ENCODE measurements at regions not wholly inside any gene's neighbourhood (a gene's known extent, or its start where the extent isn't known, plus 50 kb on each side); places are given as distances from the start of the nearest gene placed in this dataset.

GRCh38 chr5:124643336-124643735, 103.1 kb downstream of the ZNF608 start:
- ChIA-PET CTCF (no interaction called here), POLR2A (no interaction called here)
- Mint-ChIP-seq H3K36me3 (ENCODE audit: low read depth) (no peaks in the 10 kb centered on the region), H3K9me3 (no peaks in the 10 kb centered on the region), H3K4me1 (ENCODE audit: low read depth) (peaks cover 5% of the 10 kb centered on the region), H3K27ac (no peak overlapping the region), H3K27me3 (peaks cover 42% of the 10 kb centered on the region), H3K4me3 (no peak overlapping the region)
- TF ChIP-seq CTCF (IDR thresholded peaks at IDR 0.05), result no peak
- ATAC-seq (no peak), DNase-seq (no peak)
- intact Hi-C loops (cut with micrococcal nuclease), result no loop called here

DNA sequence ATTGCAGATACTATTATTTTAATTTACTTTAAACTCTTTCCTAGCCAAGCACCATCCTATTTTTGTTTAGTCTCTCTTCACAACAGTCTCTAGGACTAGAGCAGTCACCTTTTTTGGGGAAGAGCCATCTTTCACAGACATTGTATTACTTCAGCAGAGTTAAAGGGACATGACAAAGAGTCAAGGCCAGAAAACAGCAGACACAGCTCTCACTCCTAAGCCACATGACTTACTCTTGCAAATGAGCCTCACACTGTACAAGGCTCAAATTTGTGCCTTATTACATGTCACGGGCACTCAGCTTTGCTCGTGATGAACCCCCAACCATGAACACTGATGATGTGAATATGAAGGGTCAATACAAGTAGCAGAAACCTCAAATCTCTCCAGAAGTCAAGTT, 104.3 kb downstream of the ZNF608 start:
- no peak overlapping the region for H3K4me3 Mint-ChIP-seq
- intact Hi-C loops (cut with micrococcal nuclease), result no loop called here
- H3K4me1 Mint-ChIP-seq (ENCODE audit: low read depth), result peaks cover 2% of the 10 kb centered on the region
- H3K9me3 Mint-ChIP-seq, result no peaks in the 10 kb centered on the region
- no peaks in the 10 kb centered on the region for H3K36me3 Mint-ChIP-seq (ENCODE audit: low read depth)
- ATAC-seq (no peak), DNase-seq (no peak)
- peaks cover 35% of the 10 kb centered on the region for H3K27me3 Mint-ChIP-seq
- H3K27ac Mint-ChIP-seq, result no peak overlapping the region
- ChIA-PET POLR2A (no interaction called here), CTCF (no interaction called here)
- no peak for TF ChIP-seq CTCF (IDR thresholded peaks at IDR 0.05)

DNA sequence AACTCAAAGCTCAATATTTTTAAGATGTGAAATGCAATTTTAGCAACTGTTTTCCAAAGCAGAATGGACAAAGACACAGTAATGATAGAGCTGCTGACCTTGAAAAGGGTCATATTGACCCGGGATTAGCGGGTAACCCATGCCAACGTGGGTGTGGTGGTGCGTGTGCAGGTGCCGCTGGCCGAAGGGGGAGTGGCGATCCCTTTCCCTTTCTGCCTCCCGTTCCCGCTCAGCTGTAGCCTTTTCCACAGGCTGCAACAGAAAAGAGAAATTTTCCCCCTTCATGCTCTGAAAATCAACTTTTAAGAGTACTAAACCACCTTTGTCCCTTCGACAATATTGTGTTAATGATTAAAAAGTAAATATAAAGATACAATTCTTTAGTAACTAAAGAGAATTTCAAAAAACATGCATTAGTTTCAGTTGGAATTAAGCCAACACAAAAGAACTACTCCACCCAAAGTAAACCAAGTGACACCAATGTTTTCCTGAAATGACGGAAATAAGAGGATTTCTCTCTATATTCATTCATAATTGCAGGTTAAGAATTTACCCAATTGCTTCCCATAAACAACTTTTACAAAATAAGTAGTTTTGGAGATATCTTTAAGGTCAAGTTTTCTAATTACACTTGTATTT, 105.2 kb downstream of the ZNF608 start:
- POLR2A ChIA-PET, result no interaction called here
- Mint-ChIP-seq H3K9me3 (no peaks in the 10 kb centered on the region), H3K4me3 (no peak overlapping the region), H3K27ac (no peak overlapping the region), H3K27me3 (peaks cover 28% of the 10 kb centered on the region), H3K36me3 (ENCODE audit: low read depth) (no peaks in the 10 kb centered on the region), H3K4me1 (ENCODE audit: low read depth) (peaks cover 1% of the 10 kb centered on the region)
- DNase-seq (no peak), ATAC-seq (no peak)
- CTCF ChIA-PET, result no interaction called here
- intact Hi-C loops (cut with micrococcal nuclease), result no loop called here
- TF ChIP-seq CTCF (IDR thresholded peaks at IDR 0.05), result no peak

DNA sequence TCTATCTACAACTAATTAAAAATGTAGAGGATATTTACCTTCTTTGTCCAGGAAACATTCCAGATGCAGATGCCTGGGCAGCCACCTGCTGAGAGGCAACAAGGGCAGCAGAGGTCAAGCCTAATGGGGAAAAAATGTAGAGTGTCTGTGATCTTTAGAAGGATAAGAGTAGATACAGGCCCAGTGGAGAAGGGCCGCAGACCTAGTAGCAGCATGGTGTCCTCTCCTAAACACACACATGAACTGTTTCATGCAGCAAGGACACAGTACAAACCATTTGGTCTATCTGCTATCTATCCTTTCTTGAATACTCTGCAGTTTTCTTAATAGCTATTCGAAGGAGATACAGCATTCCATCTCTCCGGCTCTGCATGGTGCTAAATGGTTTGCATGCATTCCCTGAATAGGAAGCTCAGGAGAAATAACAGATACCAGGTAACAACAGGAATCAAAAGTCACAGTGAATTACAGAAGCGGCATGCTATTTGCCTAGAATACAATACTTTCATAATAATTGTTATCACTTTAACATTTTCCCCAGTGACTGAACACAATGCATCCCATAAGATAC, 107.3 kb downstream of the ZNF608 start:
- Mint-ChIP-seq H3K27me3 (peaks cover 25% of the 10 kb centered on the region), H3K27ac (no peak overlapping the region), H3K36me3 (ENCODE audit: low read depth) (no peaks in the 10 kb centered on the region), H3K4me1 (ENCODE audit: low read depth) (peaks cover 1% of the 10 kb centered on the region), H3K9me3 (no peaks in the 10 kb centered on the region), H3K4me3 (no peak overlapping the region)
- POLR2A ChIA-PET, result no interaction called here
- ATAC-seq (no peak), DNase-seq (no peak)
- TF ChIP-seq CTCF (IDR thresholded peaks at IDR 0.05), result no peak
- intact Hi-C loops (cut with micrococcal nuclease), result no loop called here
- CTCF ChIA-PET, result no interaction called here

- no peaks in the 10 kb centered on the region for H3K9me3 Mint-ChIP-seq
- H3K4me1 Mint-ChIP-seq (ENCODE audit: low read depth), result no peaks in the 10 kb centered on the region
- H3K4me3 Mint-ChIP-seq, result no peak overlapping the region
- no peak overlapping the region for H3K27ac Mint-ChIP-seq
- intact Hi-C loops (cut with micrococcal nuclease), result no loop called here
- DNase-seq (no peak), ATAC-seq (no peak)
- peaks cover 16% of the 10 kb centered on the region for H3K27me3 Mint-ChIP-seq
- POLR2A ChIA-PET, result no interaction called here
- CTCF ChIA-PET, result no interaction called here
- H3K36me3 Mint-ChIP-seq (ENCODE audit: low read depth), result no peaks in the 10 kb centered on the region
- TF ChIP-seq CTCF (IDR thresholded peaks at IDR 0.05), result no peak
These were observed 109.4 kb downstream of the ZNF608 start for GRCh38 chr5:124637011-124637410.
